KMS-11 (cell line): ENCODE measurements at regions not wholly inside any gene's neighbourhood (a gene's known extent, or its start where the extent isn't known, plus 50 kb on each side); places are given as distances from the start of the nearest gene placed in this dataset.

Experiments
- H2AFZ ChIP-seq: fragments of 200-600 bp; sonication (generic); 2 replicates; pipeline ENCODE4 v1.6.1; 2016; ENCODE audit warnings: antibody characterized with exemption, mixed run types, low read depth
- H3K27ac ChIP-seq: fragments of 200-600 bp; sonication (generic); 2 replicates; pipeline ENCODE4 v1.6.1; 2016; ENCODE audit warnings: mild to moderate bottlenecking, mixed run types
- H3K27me3 ChIP-seq: fragments of 200-600 bp; sonication (generic); 2 replicates; pipeline ENCODE4 v1.6.1; 2017; ENCODE audit warnings: mild to moderate bottlenecking, low read depth, mixed run types, moderate library complexity; ENCODE audit not compliant: insufficient read depth
- H3K36me3 ChIP-seq: fragments of 200-600 bp; sonication (generic); 2 replicates; pipeline ENCODE4 v1.6.1; 2017; ENCODE audit warnings: mild to moderate bottlenecking, mixed run types; ENCODE audit not compliant: insufficient read depth
- H3K4me1 ChIP-seq: fragments of 200-600 bp; sonication (generic); 2 replicates; pipeline ENCODE4 v1.6.1; 2016; ENCODE audit warnings: mild to moderate bottlenecking, low read depth, mixed run types; ENCODE audit not compliant: poor library complexity, severe bottlenecking
- H3K4me2 ChIP-seq: fragments of 200-600 bp; sonication (generic); 2 replicates; pipeline ENCODE4 v1.7.0; 2016; ENCODE audit warnings: mild to moderate bottlenecking, mixed run types
- H3K4me3 ChIP-seq: fragments of 200-600 bp; sonication (generic); IDR thresholded peaks from 2 replicates; pipeline ENCODE4 v1.6.1; 2017; ENCODE audit warnings: low read depth, low read length, mixed read lengths; ENCODE audit not compliant: insufficient read depth
- H3K79me2 ChIP-seq: fragments of 200-600 bp; sonication (generic); 2 replicates; pipeline ENCODE4 v1.6.1; 2016; ENCODE audit warnings: low read depth, mixed run types; ENCODE audit not compliant: insufficient read depth
- H3K9ac ChIP-seq: fragments of 200-600 bp; sonication (generic); 2 replicates; pipeline ENCODE4 v1.6.1; 2016; ENCODE audit warnings: mild to moderate bottlenecking, mixed run types
- H4K20me1 ChIP-seq: fragments of 200-600 bp; sonication (generic); 2 replicates; pipeline ENCODE4 v1.6.1; 2016; ENCODE audit warnings: mild to moderate bottlenecking, mixed run types; ENCODE audit not compliant: insufficient read depth
- TF ChIP-seq, protein P1 (sequence below): fragments of 200-600 bp; sonication (generic); conservative IDR thresholded peaks from 2 replicates; pipeline ENCODE4 v1.6.1; 2017; ENCODE audit warnings: low read depth, mild to moderate bottlenecking, antibody characterized with exemption, low read length, moderate library complexity, mixed read lengths

DNA sequence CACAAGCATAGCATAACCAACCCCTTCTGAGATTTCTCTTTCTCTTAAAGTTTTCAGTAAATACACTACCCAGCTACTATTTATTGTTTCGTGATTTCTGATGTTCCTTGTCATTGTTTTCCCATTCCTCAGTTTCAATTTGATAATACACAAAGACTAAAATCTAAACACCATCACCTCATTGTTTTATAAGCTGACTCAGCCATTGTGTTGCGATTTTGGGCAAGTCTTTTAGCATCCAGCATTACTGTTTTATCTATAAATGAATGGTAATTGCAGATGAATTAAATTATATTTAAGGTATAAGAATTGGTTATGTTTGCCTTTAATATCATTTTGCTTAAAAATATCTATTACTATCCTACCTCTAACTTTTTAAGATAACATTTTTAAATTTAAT lies 1308.5 kb downstream of the PLA2G4A start:
- Histone ChIP-seq H3K36me3 (no peaks in the 10 kb centered on the region), H2AFZ (no peak overlapping the region), H3K4me3 (no peak overlapping the region), H3K27me3 (no peaks in the 10 kb centered on the region), H3K4me2 (no peak overlapping the region), H3K79me2 (no peaks in the 10 kb centered on the region), H3K27ac (no peak overlapping the region), H3K4me1 (no peaks in the 10 kb centered on the region), H4K20me1 (no peaks in the 10 kb centered on the region), H3K9ac (no peak overlapping the region)
- TF ChIP-seq, protein P1, sequence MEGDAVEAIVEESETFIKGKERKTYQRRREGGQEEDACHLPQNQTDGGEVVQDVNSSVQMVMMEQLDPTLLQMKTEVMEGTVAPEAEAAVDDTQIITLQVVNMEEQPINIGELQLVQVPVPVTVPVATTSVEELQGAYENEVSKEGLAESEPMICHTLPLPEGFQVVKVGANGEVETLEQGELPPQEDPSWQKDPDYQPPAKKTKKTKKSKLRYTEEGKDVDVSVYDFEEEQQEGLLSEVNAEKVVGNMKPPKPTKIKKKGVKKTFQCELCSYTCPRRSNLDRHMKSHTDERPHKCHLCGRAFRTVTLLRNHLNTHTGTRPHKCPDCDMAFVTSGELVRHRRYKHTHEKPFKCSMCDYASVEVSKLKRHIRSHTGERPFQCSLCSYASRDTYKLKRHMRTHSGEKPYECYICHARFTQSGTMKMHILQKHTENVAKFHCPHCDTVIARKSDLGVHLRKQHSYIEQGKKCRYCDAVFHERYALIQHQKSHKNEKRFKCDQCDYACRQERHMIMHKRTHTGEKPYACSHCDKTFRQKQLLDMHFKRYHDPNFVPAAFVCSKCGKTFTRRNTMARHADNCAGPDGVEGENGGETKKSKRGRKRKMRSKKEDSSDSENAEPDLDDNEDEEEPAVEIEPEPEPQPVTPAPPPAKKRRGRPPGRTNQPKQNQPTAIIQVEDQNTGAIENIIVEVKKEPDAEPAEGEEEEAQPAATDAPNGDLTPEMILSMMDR = no peak

DNA sequence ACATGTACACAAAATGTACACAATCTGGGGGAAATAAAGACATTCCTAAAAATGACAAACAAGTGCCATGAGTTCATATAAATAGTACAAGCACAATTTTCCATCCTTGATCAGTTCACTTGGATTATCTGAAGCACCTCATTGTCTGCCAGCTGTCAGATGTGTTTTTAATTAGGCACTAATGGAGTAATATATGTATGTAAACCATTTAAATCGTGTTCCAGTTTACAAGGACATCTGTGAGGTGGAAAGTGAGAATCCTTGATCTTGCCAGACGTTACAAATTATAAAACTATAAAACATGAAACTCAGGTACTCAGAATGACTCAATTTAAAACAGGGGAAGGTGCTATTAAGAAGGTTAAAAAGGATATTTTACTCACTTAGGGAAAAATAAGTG lies 1312.2 kb downstream of the PLA2G4A start:
- Histone ChIP-seq H3K27ac (no peak overlapping the region), H3K79me2 (no peaks in the 10 kb centered on the region), H3K4me1 (no peaks in the 10 kb centered on the region), H3K4me2 (no peak overlapping the region), H3K27me3 (no peaks in the 10 kb centered on the region), H3K9ac (no peak overlapping the region), H3K36me3 (no peaks in the 10 kb centered on the region), H2AFZ (no peak overlapping the region), H4K20me1 (no peaks in the 10 kb centered on the region), H3K4me3 (no peak overlapping the region)
- TF ChIP-seq, protein P1 = no peak

DNA sequence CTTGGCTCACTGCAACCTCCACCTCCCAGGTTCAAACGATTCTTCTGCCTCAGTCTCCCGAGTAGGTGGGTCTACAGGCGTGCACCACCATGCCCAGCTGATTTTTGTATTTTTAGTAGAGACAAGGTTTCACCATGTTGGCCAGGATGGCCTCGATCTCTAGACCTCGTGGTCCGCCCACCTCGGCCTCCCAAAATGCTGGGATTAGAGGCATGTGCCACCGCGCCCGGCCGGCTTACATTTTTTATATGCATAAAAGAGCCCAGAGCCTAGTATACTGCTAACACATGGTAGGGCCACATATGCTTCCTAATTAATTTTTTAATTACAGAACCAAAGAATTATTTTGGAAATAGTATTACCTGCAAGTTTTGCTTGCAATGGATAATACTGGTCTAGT lies 1325.4 kb downstream of the PLA2G4A start:
- H2AFZ ChIP-seq = no peak overlapping the region
- H3K9ac ChIP-seq = no peak overlapping the region
- H3K27ac ChIP-seq = no peak overlapping the region
- H3K27me3 ChIP-seq = no peaks in the 10 kb centered on the region
- no peaks in the 10 kb centered on the region for H3K36me3 ChIP-seq
- TF ChIP-seq, protein P1 = no peak
- no peak overlapping the region for H3K4me2 ChIP-seq
- no peaks in the 10 kb centered on the region for H4K20me1 ChIP-seq
- no peaks in the 10 kb centered on the region for H3K4me1 ChIP-seq
- no peak overlapping the region for H3K4me3 ChIP-seq
- H3K79me2 ChIP-seq = no peaks in the 10 kb centered on the region

DNA sequence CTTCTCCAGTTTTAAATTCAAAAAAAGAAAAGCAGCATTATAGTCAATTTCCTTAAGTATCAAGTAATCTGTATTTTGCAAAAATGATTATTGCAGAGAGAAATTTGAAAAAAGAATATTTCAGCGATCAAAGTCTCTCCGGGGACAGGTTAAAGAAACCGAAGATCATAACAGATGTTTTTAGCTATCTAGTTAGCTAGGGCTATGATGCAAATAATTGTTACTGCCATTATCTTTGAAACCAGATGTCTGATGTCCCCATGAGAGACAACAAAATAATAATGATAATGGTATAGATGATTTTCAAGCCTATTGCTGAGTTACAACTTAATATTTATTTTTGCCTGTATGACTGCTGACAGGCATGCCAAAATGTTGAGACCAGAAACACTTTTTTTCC lies 1326.0 kb downstream of the PLA2G4A start:
- Histone ChIP-seq H3K9ac (no peak overlapping the region), H3K4me2 (no peak overlapping the region), H3K27me3 (no peaks in the 10 kb centered on the region), H3K4me1 (no peaks in the 10 kb centered on the region), H2AFZ (no peak overlapping the region), H3K27ac (no peak overlapping the region), H3K4me3 (no peak overlapping the region), H3K79me2 (no peaks in the 10 kb centered on the region), H4K20me1 (no peaks in the 10 kb centered on the region), H3K36me3 (no peaks in the 10 kb centered on the region)
- TF ChIP-seq, protein P1 = no peak

DNA sequence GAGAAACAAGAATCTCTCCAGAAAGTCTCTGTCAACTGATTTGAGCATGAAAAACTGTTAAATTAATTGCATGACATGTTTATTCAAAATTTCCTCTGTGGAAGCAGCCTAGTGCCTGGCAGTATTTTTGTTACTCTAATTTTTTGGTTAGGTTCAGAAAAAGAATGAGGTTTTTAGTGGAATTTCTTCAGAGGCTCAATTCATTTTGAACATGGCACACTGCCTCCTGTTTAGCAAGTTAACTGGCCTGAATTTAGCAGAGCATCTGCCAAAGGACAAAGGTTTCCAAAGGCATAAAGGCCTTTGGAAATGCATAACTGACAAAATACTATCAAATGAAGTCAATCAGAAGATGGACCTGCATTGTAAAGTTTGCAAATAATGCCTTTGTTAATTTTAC lies 1326.5 kb downstream of the PLA2G4A start:
- no peaks in the 10 kb centered on the region for H4K20me1 ChIP-seq
- no peak overlapping the region for H3K4me2 ChIP-seq
- no peak overlapping the region for H3K4me3 ChIP-seq
- no peak overlapping the region for H2AFZ ChIP-seq
- no peaks in the 10 kb centered on the region for H3K4me1 ChIP-seq
- H3K79me2 ChIP-seq = no peaks in the 10 kb centered on the region
- no peaks in the 10 kb centered on the region for H3K36me3 ChIP-seq
- no peak overlapping the region for H3K27ac ChIP-seq
- no peak overlapping the region for H3K9ac ChIP-seq
- TF ChIP-seq, protein P1 = no peak
- no peaks in the 10 kb centered on the region for H3K27me3 ChIP-seq
